IMR-90 (cell line): ENCODE measurements at regions not wholly inside any gene's neighbourhood (a gene's known extent, or its start where the extent isn't known, plus 50 kb on each side); places are given as distances from the start of the nearest gene placed in this dataset.

Source experiments
- ATAC-seq: fragments of 200-7000 bp; cut with Tn5 transposase; 2 replicates; pipeline ENCODE4 v1.9.1; 2020; ENCODE audit warnings: low read depth, mild to moderate bottlenecking, moderate library complexity
- BruUV-seq: library from RNA; stranded (reverse); fragments of 400-500 nt; replicated peaks from 2 replicates; lab custom pipeline; 2021; lab: Mats Ljungman, UMichigan
- CTCF ChIA-PET: fragments of 300-600 bp; formaldehyde crosslinking; extraction: SDS; loops from one replicate; lab custom pipeline; 2021; ENCODE audit warnings: antibody characterized with exemption; lab: Yijun Ruan, JAX
- POLR2A ChIA-PET: fragments of 300-600 bp; sonication (Branson Sonifier 250); formaldehyde crosslinking; loops from one replicate; lab custom pipeline; 2022; ENCODE audit warnings: antibody characterized with exemption; ENCODE audit not compliant: unreplicated experiment; lab: Charles Lee
- DNase-seq: peaks from one replicate; pipeline ENCODE4 v3.0.0; 2013
- H2AFZ ChIP-seq: replicated peaks from 2 replicates; pipeline ENCODE3; 2013; ENCODE audit warnings: low read length, mild to moderate bottlenecking; ENCODE audit not compliant: poor library complexity
- H2AK5ac ChIP-seq: 2 replicates; pipeline ENCODE4 v1.6.1; 2013; ENCODE audit warnings: low read depth, low read length, inconsistent platforms
- H2AK9ac ChIP-seq: replicated peaks from 2 replicates; pipeline ENCODE3; 2013; ENCODE audit warnings: mild to moderate bottlenecking, low read depth, low read length, moderate library complexity; ENCODE audit not compliant: poor library complexity
- H2BK120ac ChIP-seq: 2 replicates; pipeline ENCODE4 v1.6.1; 2013; ENCODE audit warnings: low read depth, low read length, inconsistent platforms
- H2BK15ac ChIP-seq: 3 replicates; pipeline ENCODE4 v1.6.1; 2013; ENCODE audit warnings: low read depth, low read length, inconsistent platforms
- H2BK20ac ChIP-seq: 2 replicates; pipeline ENCODE4 v1.6.1; 2013; ENCODE audit warnings: low read depth, mild to moderate bottlenecking, inconsistent platforms, low read length, moderate library complexity
- H2BK5ac ChIP-seq: 2 replicates; pipeline ENCODE4 v1.6.1; 2013; ENCODE audit warnings: mild to moderate bottlenecking, low read depth, low read length, inconsistent platforms; ENCODE audit not compliant: poor library complexity, severe bottlenecking
- H3K14ac ChIP-seq: replicated peaks from 2 replicates; pipeline ENCODE4 v1.6.1; 2013; ENCODE audit warnings: low read depth, low read length, inconsistent platforms
- H3K18ac ChIP-seq: 2 replicates; pipeline ENCODE4 v1.6.1; 2013; ENCODE audit warnings: low read depth, low read length, control low read depth
- H3K23ac ChIP-seq: 2 replicates; pipeline ENCODE4 v1.6.1; 2013; ENCODE audit warnings: low read depth, low read length, inconsistent platforms
- H3K27ac ChIP-seq: 2 replicates; pipeline ENCODE4 v1.5.1; 2013; ENCODE audit warnings: mild to moderate bottlenecking, control low read depth, low read length; ENCODE audit not compliant: insufficient read depth
- H3K27me3 ChIP-seq: 2 replicates; pipeline ENCODE4 v1.6.1; 2013; ENCODE audit warnings: low read length; ENCODE audit not compliant: control insufficient read depth, insufficient read depth
- H3K36me3 ChIP-seq: 2 replicates; pipeline ENCODE4 v1.6.1; 2013; ENCODE audit warnings: low read length, mixed read lengths; ENCODE audit not compliant: control insufficient read depth, insufficient read depth
- H3K4ac ChIP-seq: 2 replicates; pipeline ENCODE4 v1.6.1; 2013; ENCODE audit warnings: low read depth, low read length, inconsistent platforms
- H3K4me1 ChIP-seq: 2 replicates; pipeline ENCODE4 v1.6.1; 2013; ENCODE audit warnings: low read length, mixed read lengths; ENCODE audit not compliant: control insufficient read depth, insufficient read depth
- H3K4me2 ChIP-seq: 2 replicates; pipeline ENCODE4 v1.6.1; 2013; ENCODE audit warnings: low read depth, mild to moderate bottlenecking, control low read depth, low read length, moderate library complexity
- H3K4me3 ChIP-seq: 2 replicates; pipeline ENCODE4 v1.5.1; 2013; ENCODE audit warnings: low read depth, mild to moderate bottlenecking, control low read depth, low read length, moderate library complexity; ENCODE audit not compliant: insufficient read depth
- H3K56ac ChIP-seq: 2 replicates; pipeline ENCODE4 v1.6.1; 2013; ENCODE audit warnings: low read length, inconsistent platforms; ENCODE audit not compliant: insufficient read depth; ENCODE audit errors: extremely low read depth
- H3K79me1 ChIP-seq, 2 experiments: 2 replicates each; pipeline ENCODE4 v1.6.1; 2013; ENCODE audit warnings: low read length in 2 of 2, inconsistent platforms in 1 of 2, low read depth in 1 of 2
- H3K9ac ChIP-seq: 2 replicates; pipeline ENCODE4 v1.6.1; 2013; ENCODE audit warnings: low read depth, low read length, control low read depth
- H3K9me1 ChIP-seq: 2 replicates; pipeline ENCODE4 v1.6.1; 2013; ENCODE audit warnings: low read length, inconsistent platforms; ENCODE audit not compliant: insufficient read depth
- H3K9me3 ChIP-seq: 2 replicates; pipeline ENCODE4 v1.6.1; 2013; ENCODE audit warnings: low read length; ENCODE audit not compliant: control insufficient read depth, insufficient read depth
- H4K20me1 ChIP-seq: 2 replicates; pipeline ENCODE4 v1.6.1; 2013; ENCODE audit warnings: low read length, inconsistent platforms; ENCODE audit not compliant: insufficient read depth
- H4K5ac ChIP-seq: 2 replicates; pipeline ENCODE4 v1.6.1; 2013; ENCODE audit warnings: mild to moderate bottlenecking, low read depth, low read length, control low read depth
- H4K8ac ChIP-seq, 2 experiments: 2 replicates each; pipeline ENCODE4 v1.6.1; 2013; ENCODE audit warnings: low read depth in 2 of 2, low read length in 2 of 2, control low read depth in 1 of 2, inconsistent platforms in 1 of 2
- H4K91ac ChIP-seq: 2 replicates; pipeline ENCODE4 v1.6.1; 2013; ENCODE audit warnings: low read depth, low read length, inconsistent platforms; ENCODE audit not compliant: insufficient read depth
- CEBPB ChIP-seq: IDR thresholded peaks from 2 replicates; pipeline ENCODE4 v1.6.1; 2012; ENCODE audit warnings: low read depth, low read length, improper control_type of control experiment
- CHD1 ChIP-seq: IDR thresholded peaks from 2 replicates; pipeline ENCODE4 v1.6.1; 2012; ENCODE audit warnings: low read depth, low read length, improper control_type of control experiment
- MAZ ChIP-seq: IDR thresholded peaks from 2 replicates; pipeline ENCODE4 v1.6.1; 2012; ENCODE audit warnings: low read depth, mild to moderate bottlenecking, low read length, improper control_type of control experiment, moderate library complexity, borderline replicate concordance
- MXI1 ChIP-seq: IDR thresholded peaks from 2 replicates; pipeline ENCODE4 v1.6.1; 2012; ENCODE audit warnings: low read depth, mild to moderate bottlenecking, low read length, moderate library complexity, borderline replicate concordance
- RAD21 ChIP-seq: IDR thresholded peaks from 2 replicates; pipeline ENCODE4 v1.6.1; 2012; ENCODE audit warnings: low read length, improper control_type of control experiment
- RCOR1 ChIP-seq: IDR thresholded peaks from 2 replicates; pipeline ENCODE4 v1.6.1; 2012; ENCODE audit warnings: mild to moderate bottlenecking, low read length, improper control_type of control experiment; ENCODE audit not compliant: insufficient replicate concordance
- RFX5 ChIP-seq: IDR thresholded peaks from 2 replicates; pipeline ENCODE4 v1.8.0; 2012; ENCODE audit warnings: low read depth, mild to moderate bottlenecking, low read length, moderate library complexity
- WGBS, 2 experiments: methylation state at CpG; one replicate each; pipeline versions ENCODE4 v1.1.5 to v1.1.7; 2013; ENCODE audit warnings: missing lambda C conversion rate in 2 of 2; ENCODE audit not compliant: insufficient read length in 1 of 2; ENCODE audit errors: extremely low coverage in 2 of 2; 5-methylcytosine and 5-hydroxymethylcytosine counted together
- dilution Hi-C: fragments of 300-500 bp; cut with HindIII; formaldehyde crosslinking; loops from one replicate; pipeline ENCODE4 v1.14.3; 2018; ENCODE audit warnings: low sequenced_read_pairs; ENCODE audit not compliant: unreplicated experiment
- in situ Hi-C: fragments of 300-500 bp; cut with MboI; formaldehyde crosslinking; loops from 3 replicates; pipeline ENCODE4 v1.14.3; 2019; ENCODE audit warnings: low sequenced_read_pairs, inconsistent platforms, mixed read lengths
- intact Hi-C: fragments of 100-400 bp; cut with micrococcal nuclease; formaldehyde crosslinking; loops from 2 replicates; pipeline ENCODE4 v1.10.0; 2022
- TF ChIP-seq, protein P1 (sequence below): fragments of 150-350 bp; IDR thresholded peaks from 2 replicates; pipeline ENCODE4 v1.6.1; 2016; ENCODE audit warnings: low read depth, mild to moderate bottlenecking, low read length, moderate library complexity, borderline replicate concordance
- TF ChIP-seq, protein P2 (sequence below): fragments of 150-350 bp; IDR thresholded peaks from 2 replicates; pipeline ENCODE4 v1.6.1; 2017; ENCODE audit warnings: mild to moderate bottlenecking, antibody characterized with exemption, low read length, low read depth

DNA sequence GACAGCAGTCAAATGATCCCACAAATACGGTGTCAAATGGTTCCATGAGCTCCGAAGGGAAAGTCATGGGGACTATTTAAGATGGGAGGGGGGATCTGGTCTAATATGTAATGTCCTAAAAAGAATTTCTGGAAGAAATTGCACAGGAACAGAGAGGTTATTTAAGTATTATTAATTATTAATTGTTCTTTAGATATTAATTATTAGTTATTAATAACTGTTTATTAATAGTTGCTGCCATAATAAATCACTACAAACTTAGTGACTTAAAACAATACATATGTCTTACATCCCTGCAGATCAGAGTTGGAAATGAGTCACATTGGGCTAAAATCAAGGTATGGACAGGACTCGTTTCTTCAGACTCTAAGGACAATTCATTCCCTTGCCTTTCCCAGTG is 588.2 kb upstream of the NR2F2 start:
- dilution Hi-C loops: no loop called here
- Histone ChIP-seq H3K9ac (no peak overlapping the region), H4K8ac (no peak overlapping the region), H3K4ac (no peak overlapping the region), H4K20me1 (no peaks in the 10 kb centered on the region), H2BK5ac (no peak overlapping the region), H4K91ac (no peak overlapping the region), H4K5ac (no peak overlapping the region), H3K23ac (no peak overlapping the region), H3K4me1 (no peaks in the 10 kb centered on the region), H2BK15ac (no peak overlapping the region), H2BK20ac (no peak overlapping the region), H3K27ac (no peak overlapping the region), H3K56ac (no peak overlapping the region), H2BK120ac (no peak overlapping the region), H3K18ac (no peak overlapping the region), H3K9me1 (0 out of 2 replicates have a peak, but pooled peaks cover 3% of the 10 kb centered on the region), H3K36me3 (no peaks in the 10 kb centered on the region), H2AFZ (no peak overlapping the region), H3K27me3 (no peaks in the 10 kb centered on the region), H3K4me3 (no peak overlapping the region), H3K4me2 (no peak overlapping the region; the same call in 1 of the 2 replicates), H3K79me1 (no peaks in the 10 kb centered on the region), H3K9me3 (no peaks in the 10 kb centered on the region), H2AK5ac (no peak overlapping the region), H3K14ac (no peak overlapping the region), H2AK9ac (no peak overlapping the region)
- no peak for TF ChIP-seq RFX5
- no peak for TF ChIP-seq RAD21
- no peak for TF ChIP-seq MAZ
- no peak for TF ChIP-seq CHD1
- TF ChIP-seq MXI1: no peak
- TF ChIP-seq RCOR1: no peak
- TF ChIP-seq, protein P1, sequence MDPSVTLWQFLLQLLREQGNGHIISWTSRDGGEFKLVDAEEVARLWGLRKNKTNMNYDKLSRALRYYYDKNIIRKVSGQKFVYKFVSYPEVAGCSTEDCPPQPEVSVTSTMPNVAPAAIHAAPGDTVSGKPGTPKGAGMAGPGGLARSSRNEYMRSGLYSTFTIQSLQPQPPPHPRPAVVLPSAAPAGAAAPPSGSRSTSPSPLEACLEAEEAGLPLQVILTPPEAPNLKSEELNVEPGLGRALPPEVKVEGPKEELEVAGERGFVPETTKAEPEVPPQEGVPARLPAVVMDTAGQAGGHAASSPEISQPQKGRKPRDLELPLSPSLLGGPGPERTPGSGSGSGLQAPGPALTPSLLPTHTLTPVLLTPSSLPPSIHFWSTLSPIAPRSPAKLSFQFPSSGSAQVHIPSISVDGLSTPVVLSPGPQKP: no peak
- TF ChIP-seq, protein P2, sequence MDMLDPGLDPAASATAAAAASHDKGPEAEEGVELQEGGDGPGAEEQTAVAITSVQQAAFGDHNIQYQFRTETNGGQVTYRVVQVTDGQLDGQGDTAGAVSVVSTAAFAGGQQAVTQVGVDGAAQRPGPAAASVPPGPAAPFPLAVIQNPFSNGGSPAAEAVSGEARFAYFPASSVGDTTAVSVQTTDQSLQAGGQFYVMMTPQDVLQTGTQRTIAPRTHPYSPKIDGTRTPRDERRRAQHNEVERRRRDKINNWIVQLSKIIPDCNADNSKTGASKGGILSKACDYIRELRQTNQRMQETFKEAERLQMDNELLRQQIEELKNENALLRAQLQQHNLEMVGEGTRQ: no peak
- TF ChIP-seq CEBPB: no peak
- WGBS, 2 experiments: 90% methylated on average over 2 of the region's 3 CpGs; no CpG with 5 or more reads in 1 of the 2 experiments
- intact Hi-C loops: no loop called here
- CTCF ChIA-PET: no interaction called here
- ATAC-seq (no peak), DNase-seq (no peak)
- no TSS peak for BruUV-seq
- POLR2A ChIA-PET: no interaction called here
- in situ Hi-C loops: no loop called here
